Transverse colon (tissue), 4 donors: ENCODE measurements at regions not wholly inside any gene's neighbourhood (a gene's known extent, or its start where the extent isn't known, plus 50 kb on each side); places are given as distances from the start of the nearest gene placed in this dataset.
"Not testable (repeated sequence)": the region's sequence is repeated elsewhere in the genome, so short reads cannot be mapped to it uniquely, and the experiment has no call there.

Experiments used
- DNase-seq: peaks from one replicate; pipeline ENCODE4 v3.0.0-alpha.2; 2019
- H3K27ac ChIP-seq, 4 donors: fragments of 200-600 bp; sonication (generic); 2 replicates each; pipeline ENCODE4 v1.5.1; 2016 to 2018; ENCODE audit warnings: inconsistent platforms in 4 of 4
- H3K27me3 ChIP-seq: fragments of 200-600 bp; sonication (generic); 2 replicates; pipeline ENCODE4 v1.5.1; 2017; ENCODE audit warnings: inconsistent platforms
- H3K36me3 ChIP-seq, 4 donors: fragments of 200-600 bp; sonication (generic); 2 replicates each; pipeline ENCODE4 v1.5.1; 2017 to 2019; ENCODE audit warnings: inconsistent platforms in 4 of 4
- H3K4me1 ChIP-seq, 4 donors: fragments of 200-600 bp; sonication (generic); 2 replicates each; pipeline ENCODE4 v1.5.1; 2017 to 2020; ENCODE audit warnings: inconsistent platforms in 4 of 4
- H3K4me3 ChIP-seq, 4 donors: fragments of 200-600 bp; sonication (generic); 1 replicate in 1 of 4; 2 replicates in 3 of 4; pipeline versions ENCODE4 v1.5.1 to v1.6.1; 2017 to 2019; ENCODE audit warnings: inconsistent platforms in 4 of 4
- H3K9me3 ChIP-seq, 2 donors: fragments of 200-600 bp; sonication (generic); 2 replicates each; pipeline ENCODE4 v1.5.1; 2017 to 2019; ENCODE audit warnings: inconsistent platforms in 2 of 2
- EP300 ChIP-seq: sonication (generic); formaldehyde crosslinking; IDR thresholded peaks from one replicate; pipeline ENCODE4 v1.6.1; 2017; ENCODE audit warnings: antibody characterized with exemption, low read depth
- POLR2A ChIP-seq: fragments of 450-650 bp; IDR thresholded peaks from one replicate; pipeline ENCODE4 v1.6.1; 2016; ENCODE audit warnings: antibody characterized with exemption, mild to moderate bottlenecking, moderate library complexity
- POLR2AphosphoS5 ChIP-seq, 3 donors: sonication (generic); formaldehyde crosslinking; IDR thresholded peaks; one replicate each; pipeline ENCODE4 v1.6.1; 2016; ENCODE audit warnings: antibody characterized with exemption in 3 of 3
- WGBS, 2 donors: methylation state at CpG; one replicate each; pipeline ENCODE4 v1.1.5; 2018; ENCODE audit warnings: low coverage in 1 of 2; 5-methylcytosine and 5-hydroxymethylcytosine counted together
- in situ Hi-C, 4 donors: fragments of 200-750 bp; cut with MboI; loops; one replicate each; pipeline versions ENCODE4 v1.15.0 to v1.15.1; 2017; ENCODE audit warnings: low sequenced_read_pairs in 3 of 4, low pct_ligation_motif_present in 1 of 4, low pct_unique_long_range_greater_than_20kb in 1 of 4
- intact Hi-C: fragments of 100-400 bp; cut with DNase I; formaldehyde crosslinking; loops from one replicate; pipeline ENCODE4 v1.15.1; 2023; ENCODE audit warnings: low total_unique reads
- TF ChIP-seq, protein P1 (sequence below), 5 experiments: fragments of 200-600 bp in 3 of 5; fragments of 450-650 bp in 2 of 5; sonication (generic) in 3 of 5; IDR thresholded peaks; 1 replicate in 2 of 5; 2 replicates in 3 of 5; pipeline ENCODE4 v1.5.1; 2016 to 2017; ENCODE audit warnings: antibody characterized with exemption in 5 of 5, inconsistent platforms in 3 of 5, mild to moderate bottlenecking in 2 of 5, moderate library complexity in 1 of 5

DNA sequence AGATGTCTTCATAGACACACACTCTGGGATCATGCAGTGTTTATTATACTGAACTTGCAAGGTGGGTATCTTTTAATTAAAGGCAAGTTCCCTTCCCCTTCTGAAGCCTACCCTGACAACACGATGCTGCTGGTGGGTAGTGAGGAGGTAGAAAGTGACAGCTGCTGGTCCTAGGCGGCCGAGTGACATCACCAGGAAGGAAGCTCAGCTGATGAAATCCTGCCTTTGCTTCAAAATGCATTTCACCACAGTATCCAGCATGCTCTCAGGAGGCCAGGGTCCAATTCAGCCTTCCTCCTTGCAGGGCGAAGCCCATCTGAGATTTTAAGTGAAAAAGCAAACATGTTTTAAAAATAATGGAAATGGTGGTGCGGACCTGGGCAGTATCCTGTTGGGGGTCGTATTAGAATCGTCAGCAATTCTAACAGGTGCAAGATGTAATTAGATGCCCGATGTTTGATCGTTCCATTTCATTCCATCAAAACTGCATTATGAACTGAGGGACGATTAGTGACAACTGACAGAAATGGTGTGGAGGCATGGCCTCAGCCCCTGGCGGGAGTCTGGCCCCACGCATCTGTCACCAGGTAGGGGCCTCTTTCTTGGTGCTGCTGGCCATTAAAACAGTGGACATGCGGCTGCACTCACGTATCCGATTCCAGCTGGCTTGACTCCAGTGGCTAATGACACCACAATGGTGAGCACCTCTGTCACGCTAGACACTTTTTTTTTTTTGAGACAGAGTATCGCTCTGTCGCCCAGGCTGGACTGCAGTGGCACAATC is 324.8 kb upstream of the C1orf174 start:
- Histone ChIP-seq H3K27me3 (peaks cover 3% of the 10 kb centered on the region), H3K4me1 (no peaks in the 10 kb centered on the region), H3K27ac (no peak overlapping the region), H3K4me3 (no peak overlapping the region), H3K9me3 (no peaks in the 10 kb centered on the region), H3K36me3 (no peaks in the 10 kb centered on the region)
- no peak for DNase-seq
- intact Hi-C loops, result no loop called here
- 78 to 89% methylated on average over 12 to 18 of the region's 18 CpGs for WGBS, 2 donors
- in situ Hi-C loops, result no loop called here
- TF ChIP-seq, protein P1, sequence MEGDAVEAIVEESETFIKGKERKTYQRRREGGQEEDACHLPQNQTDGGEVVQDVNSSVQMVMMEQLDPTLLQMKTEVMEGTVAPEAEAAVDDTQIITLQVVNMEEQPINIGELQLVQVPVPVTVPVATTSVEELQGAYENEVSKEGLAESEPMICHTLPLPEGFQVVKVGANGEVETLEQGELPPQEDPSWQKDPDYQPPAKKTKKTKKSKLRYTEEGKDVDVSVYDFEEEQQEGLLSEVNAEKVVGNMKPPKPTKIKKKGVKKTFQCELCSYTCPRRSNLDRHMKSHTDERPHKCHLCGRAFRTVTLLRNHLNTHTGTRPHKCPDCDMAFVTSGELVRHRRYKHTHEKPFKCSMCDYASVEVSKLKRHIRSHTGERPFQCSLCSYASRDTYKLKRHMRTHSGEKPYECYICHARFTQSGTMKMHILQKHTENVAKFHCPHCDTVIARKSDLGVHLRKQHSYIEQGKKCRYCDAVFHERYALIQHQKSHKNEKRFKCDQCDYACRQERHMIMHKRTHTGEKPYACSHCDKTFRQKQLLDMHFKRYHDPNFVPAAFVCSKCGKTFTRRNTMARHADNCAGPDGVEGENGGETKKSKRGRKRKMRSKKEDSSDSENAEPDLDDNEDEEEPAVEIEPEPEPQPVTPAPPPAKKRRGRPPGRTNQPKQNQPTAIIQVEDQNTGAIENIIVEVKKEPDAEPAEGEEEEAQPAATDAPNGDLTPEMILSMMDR (IDR thresholded peaks at IDR 0.05), result no peak
- TF ChIP-seq POLR2AphosphoS5 (IDR thresholded peaks at IDR 0.05), result no peak
- no peak for TF ChIP-seq POLR2A
- no peak for TF ChIP-seq EP300

DNA sequence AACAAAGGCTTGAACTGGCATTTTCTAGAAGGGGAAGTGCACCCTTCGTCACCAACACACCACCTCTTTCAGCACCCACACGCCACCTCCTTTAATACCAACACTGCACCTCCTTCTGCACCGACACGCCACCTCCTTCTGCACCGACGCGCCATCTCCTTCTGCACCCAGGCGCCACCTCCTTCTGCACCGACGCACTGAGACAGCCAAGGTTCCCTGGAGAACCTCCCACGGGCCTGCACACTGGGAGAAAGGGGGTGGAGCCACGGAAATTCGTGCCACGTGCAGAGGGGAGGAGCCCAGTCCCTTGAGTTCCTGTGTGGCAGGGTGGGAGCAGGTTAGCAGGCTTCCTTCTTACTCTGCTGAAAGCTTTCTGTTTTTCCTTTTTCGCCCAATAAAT is 327.9 kb upstream of the C1orf174 start:
- Histone ChIP-seq H3K27ac (no peak overlapping the region), H3K9me3 (no peaks in the 10 kb centered on the region), H3K36me3 (no peaks in the 10 kb centered on the region), H3K27me3 (no peaks in the 10 kb centered on the region), H3K4me1 (no peaks in the 10 kb centered on the region), H3K4me3 (no peak overlapping the region)
- DNase-seq, result no peak
- in situ Hi-C loops (no loop called here), intact Hi-C loops (no loop called here)
- TF ChIP-seq, protein P1 (IDR thresholded peaks at IDR 0.05), result no peak
- TF ChIP-seq POLR2AphosphoS5 (IDR thresholded peaks at IDR 0.05) (no peak), EP300 (no peak), POLR2A (no peak)
- WGBS, 2 donors, result 73 to 97% methylated on average over 7 to 15 of the region's 15 CpGs

DNA sequence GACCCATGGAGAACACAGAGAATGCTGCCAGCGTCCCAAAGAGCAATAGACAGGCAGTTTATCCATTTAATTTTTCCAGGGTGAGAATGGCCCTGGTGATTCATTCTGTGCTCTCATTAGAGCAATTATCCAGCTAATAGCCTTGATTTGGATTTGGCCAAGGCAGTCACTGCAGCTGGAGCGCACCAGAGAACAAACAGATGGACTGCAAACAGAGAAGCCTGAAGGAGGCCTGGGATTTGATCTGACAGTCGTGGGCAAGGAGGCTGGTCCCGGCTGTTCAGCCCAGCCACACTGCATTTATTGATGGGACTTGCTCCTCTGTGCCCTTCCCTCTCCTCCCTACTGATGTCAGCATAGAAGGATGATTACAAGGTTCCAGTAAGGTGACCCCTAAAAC is 353.9 kb upstream of the C1orf174 start:
- Histone ChIP-seq H3K36me3 (no peaks in the 10 kb centered on the region), H3K4me1 (no peaks in the 10 kb centered on the region), H3K9me3 (peaks cover 0 to 8% of the 10 kb centered on the region in 2 donors), H3K4me3 (no peak overlapping the region), H3K27ac (no peak overlapping the region), H3K27me3 (no peaks in the 10 kb centered on the region)
- no peak for TF ChIP-seq POLR2A
- TF ChIP-seq EP300, result no peak
- TF ChIP-seq, protein P1 (IDR thresholded peaks at IDR 0.05), result no peak
- no peak for TF ChIP-seq POLR2AphosphoS5 (IDR thresholded peaks at IDR 0.05)
- 56 to 57% methylated on average over 1 to 4 of the region's 4 CpGs for WGBS, 2 donors
- no peak for DNase-seq
- intact Hi-C loops, result no loop called here
- in situ Hi-C loops, result no loop called here

DNA sequence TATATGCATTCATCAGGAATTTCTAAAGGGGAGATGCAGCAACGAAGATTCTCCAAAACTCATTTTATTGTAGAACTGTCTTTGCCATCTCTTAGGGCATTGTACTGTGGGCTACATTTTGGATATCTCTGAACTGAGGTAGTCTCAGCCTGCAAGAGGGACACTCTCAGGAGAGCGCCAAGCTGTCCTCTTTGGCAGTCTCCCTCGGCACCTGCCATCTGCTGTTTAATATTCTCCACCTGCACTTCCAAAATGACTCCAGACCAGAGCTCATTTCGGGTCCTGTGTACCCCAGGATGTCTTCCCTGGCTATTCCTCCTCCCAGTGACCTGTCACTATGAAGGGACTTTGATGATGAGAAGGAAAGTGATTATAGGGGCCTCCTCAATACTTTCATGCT is 356.3 kb upstream of the C1orf174 start:
- H3K27me3 ChIP-seq, result no peaks in the 10 kb centered on the region
- no peaks in the 10 kb centered on the region for H3K4me1 ChIP-seq
- H3K4me3 ChIP-seq, result no peak overlapping the region
- intact Hi-C loops, result no loop called here
- no peak for DNase-seq
- peaks cover 0 to 8% of the 10 kb centered on the region in 2 donors for H3K9me3 ChIP-seq
- in situ Hi-C loops, result no loop called here
- H3K27ac ChIP-seq, result no peak overlapping the region
- WGBS, 2 donors, result 70% methylated on average over 4 of the region's 4 CpGs; no CpG with 5 or more reads in 1 of the 2 donors
- H3K36me3 ChIP-seq, result no peaks in the 10 kb centered on the region
- TF ChIP-seq POLR2A (no peak), EP300 (no peak), POLR2AphosphoS5 (IDR thresholded peaks at IDR 0.05) (no peak)
- TF ChIP-seq, protein P1 (IDR thresholded peaks at IDR 0.05), result no peak

DNA sequence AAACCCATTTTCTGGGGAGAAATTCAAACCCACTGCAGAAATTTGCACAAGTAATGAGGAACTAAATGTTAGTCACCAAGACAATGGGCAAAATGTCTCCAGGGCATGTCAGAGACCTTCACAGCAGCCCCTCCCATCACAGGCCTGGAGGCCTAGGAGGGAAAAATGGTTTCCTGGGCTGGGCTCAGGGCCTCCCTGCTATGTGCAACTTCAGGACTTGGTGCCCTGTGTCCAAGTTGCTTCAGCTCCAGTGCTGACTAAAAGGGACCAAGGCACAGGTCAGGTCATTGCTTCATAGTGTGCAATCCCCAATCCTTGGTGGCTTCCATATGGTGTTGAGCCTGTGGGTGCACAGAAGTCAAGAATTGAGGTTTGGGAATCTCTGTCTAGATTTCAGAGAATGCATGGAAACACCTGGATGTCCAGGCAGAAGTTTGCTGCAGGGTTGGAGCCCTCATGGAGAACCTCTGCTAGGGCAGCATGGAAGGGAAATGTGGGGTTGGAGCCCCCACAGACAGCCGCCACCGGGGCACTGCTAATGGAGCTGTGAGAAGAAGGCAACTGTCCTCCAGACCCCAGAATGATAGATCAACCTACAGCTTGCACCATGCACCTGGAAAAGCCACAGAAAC is 358.2 kb upstream of the C1orf174 start:
- H3K4me3 ChIP-seq, H3K9me3 ChIP-seq, intact Hi-C loops, H3K27ac ChIP-seq, H3K4me1 ChIP-seq, in situ Hi-C loops, H3K36me3 ChIP-seq, DNase-seq, H3K27me3 ChIP-seq: not testable (repeated sequence)
- 90% methylated on average over 2 of the region's 2 CpGs; no CpG with 5 or more reads in 1 of the 2 donors for WGBS, 2 donors
